ENCODE measurements at regions not wholly inside any gene's neighbourhood (a gene's known extent, or its start where the extent isn't known, plus 50 kb on each side); places are given as distances from the start of the nearest gene placed in this dataset.

DNA sequence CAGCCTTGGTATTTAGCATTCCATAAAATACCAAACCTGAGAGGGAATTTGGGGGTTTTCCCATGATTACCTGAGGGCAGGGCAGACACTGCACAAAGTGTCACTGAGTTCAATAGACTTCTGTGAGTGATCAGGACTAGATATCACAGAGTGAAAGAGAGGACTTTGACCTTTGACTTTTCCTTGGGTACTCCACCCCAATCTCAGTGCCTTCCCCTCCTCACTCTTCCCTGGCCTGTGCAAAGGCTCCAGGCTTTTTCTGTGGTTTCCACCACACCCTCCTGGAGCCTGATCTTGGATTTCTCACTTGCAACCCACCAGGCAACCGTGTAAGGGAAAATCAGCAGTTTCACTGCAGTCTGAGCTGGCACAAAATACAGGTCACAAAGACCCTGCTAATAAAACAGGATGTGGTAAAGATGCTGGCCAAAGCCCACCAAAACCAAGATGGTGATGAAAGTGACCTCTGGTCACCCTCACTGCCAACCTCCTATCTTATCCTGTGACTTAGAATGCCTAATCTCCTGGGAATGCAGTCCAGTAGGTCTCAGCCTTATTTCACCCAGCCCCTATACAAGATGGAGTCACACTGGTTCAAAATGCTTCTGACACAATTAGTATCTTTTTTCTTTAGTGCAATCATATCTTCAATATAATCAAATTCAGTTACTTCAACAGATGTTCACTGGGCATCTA is 64.0 kb downstream of the BOD1L2 start:
- no peak overlapping the region for H3K4me3 ChIP-seq (ENCODE audit: low read length)
- no peak for DNase-seq (ENCODE audit: low read depth)
- TF ChIP-seq, protein P1, sequence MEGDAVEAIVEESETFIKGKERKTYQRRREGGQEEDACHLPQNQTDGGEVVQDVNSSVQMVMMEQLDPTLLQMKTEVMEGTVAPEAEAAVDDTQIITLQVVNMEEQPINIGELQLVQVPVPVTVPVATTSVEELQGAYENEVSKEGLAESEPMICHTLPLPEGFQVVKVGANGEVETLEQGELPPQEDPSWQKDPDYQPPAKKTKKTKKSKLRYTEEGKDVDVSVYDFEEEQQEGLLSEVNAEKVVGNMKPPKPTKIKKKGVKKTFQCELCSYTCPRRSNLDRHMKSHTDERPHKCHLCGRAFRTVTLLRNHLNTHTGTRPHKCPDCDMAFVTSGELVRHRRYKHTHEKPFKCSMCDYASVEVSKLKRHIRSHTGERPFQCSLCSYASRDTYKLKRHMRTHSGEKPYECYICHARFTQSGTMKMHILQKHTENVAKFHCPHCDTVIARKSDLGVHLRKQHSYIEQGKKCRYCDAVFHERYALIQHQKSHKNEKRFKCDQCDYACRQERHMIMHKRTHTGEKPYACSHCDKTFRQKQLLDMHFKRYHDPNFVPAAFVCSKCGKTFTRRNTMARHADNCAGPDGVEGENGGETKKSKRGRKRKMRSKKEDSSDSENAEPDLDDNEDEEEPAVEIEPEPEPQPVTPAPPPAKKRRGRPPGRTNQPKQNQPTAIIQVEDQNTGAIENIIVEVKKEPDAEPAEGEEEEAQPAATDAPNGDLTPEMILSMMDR (IDR thresholded peaks at IDR 0.05; ENCODE audit: insufficient read depth, low read depth, low read length, missing control alignments): no peak

DNA sequence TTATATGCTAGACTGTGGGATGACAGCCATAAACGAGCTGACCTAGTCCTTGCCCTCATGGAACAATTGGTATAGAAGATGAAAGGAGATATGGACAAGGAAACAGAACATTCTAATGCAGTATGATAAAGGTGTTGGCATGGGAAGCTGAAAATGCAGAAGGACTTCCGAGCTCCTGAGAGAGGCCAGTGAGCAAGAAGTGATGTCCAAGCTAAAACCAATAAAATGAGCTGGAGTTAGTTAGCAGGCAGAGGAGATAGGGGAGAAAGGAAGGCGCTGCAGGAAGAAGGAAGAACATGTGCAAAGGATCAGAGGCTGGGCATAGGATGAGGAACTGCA is 64.5 kb downstream of the BOD1L2 start:
- TF ChIP-seq, protein P1 (IDR thresholded peaks at IDR 0.05; ENCODE audit: insufficient read depth, low read depth, low read length, missing control alignments): no peak
- no peak overlapping the region for H3K4me3 ChIP-seq (ENCODE audit: low read length)
- no peak for DNase-seq (ENCODE audit: low read depth)

DNA sequence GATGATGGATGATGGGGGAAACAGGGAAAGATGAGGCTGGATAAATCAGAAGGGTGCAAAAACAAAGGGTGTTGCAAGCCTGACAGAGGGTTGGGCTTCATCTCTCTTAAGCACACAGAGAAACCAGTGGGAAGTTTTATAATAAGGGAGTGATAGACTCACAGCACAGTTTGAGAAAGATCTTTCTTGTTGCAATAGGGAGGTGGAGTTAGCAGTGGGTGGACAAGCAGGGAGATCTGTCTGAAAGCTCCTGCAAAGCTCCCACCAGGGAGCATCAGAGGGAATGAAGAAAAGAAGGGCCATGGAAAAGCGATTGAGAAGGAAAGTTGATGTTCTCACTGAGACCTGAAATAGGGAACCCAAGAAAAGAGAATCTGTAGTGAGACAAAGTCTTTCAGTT is 64.9 kb downstream of the BOD1L2 start:
- no peak for DNase-seq (ENCODE audit: low read depth)
- TF ChIP-seq, protein P1 (IDR thresholded peaks at IDR 0.05; ENCODE audit: insufficient read depth, low read depth, low read length, missing control alignments): no peak
- no peak overlapping the region for H3K4me3 ChIP-seq (ENCODE audit: low read length)

DNA sequence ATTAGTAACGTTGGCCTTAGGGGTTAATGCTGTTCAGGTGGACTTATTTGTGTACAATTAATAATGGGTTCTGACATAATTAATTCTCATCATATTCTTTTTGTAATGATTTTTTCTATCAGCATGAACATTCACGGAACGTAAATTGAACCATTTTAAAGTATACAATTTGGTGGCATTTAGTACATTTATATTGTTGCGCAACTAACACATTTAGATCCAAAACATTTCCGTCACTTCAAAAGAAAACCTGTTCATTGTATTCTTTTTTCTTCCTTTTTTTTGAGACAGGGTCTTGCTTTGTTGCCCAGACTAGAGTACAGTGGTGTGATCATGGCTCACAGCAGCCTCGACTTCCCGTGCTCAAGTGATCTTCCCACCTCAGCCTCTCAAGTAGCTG is 65.8 kb downstream of the BOD1L2 start:
- TF ChIP-seq, protein P1 (IDR thresholded peaks at IDR 0.05; ENCODE audit: insufficient read depth, low read depth, low read length, missing control alignments): no peak
- no peak for DNase-seq (ENCODE audit: low read depth)
- H3K4me3 ChIP-seq (ENCODE audit: low read length): no peak overlapping the region

DNA sequence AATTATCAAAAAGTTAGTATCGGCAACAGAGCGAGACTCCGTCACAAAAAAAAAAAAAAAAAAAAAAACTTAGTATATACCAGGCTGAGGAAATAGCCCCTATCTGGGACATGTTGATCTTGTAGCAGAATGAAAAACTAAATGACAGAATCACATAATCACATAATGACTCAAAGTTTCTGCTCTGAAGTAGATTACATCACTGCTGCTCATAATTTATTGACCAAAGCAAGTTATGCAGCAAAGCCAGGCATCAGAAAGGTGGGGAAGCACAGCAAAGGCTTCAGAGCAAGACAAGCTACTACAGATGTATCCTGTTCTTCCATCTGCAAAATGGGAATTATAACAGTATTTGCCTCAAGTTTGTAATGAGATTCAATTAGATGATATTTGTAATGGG is 68.1 kb downstream of the BOD1L2 start:
- no peak overlapping the region for H3K4me3 ChIP-seq (ENCODE audit: low read length)
- DNase-seq (ENCODE audit: low read depth): peak; percentile 4
- TF ChIP-seq, protein P1 (IDR thresholded peaks at IDR 0.05; ENCODE audit: insufficient read depth, low read depth, low read length, missing control alignments): no peak

DNA sequence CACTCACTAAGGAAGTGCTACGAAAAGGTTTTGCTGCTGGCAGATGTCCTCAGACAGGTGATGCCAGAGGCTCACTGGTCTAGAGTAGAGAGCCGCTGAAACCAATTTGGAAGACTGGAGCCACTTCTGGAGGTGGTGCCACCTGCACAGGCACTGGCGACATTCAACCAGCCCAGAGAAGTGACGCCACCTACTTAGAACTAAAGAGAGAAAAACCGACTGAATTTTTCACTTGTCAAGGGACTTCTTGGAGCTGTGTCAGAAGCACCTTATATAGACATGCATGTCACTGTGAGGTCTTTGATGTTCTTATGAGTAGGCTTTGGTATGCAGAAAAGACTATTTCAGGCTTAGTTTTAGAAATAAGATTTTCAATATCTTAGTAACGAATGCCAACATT is 71.4 kb downstream of the BOD1L2 start:
- no peak overlapping the region for H3K4me3 ChIP-seq (ENCODE audit: low read length)
- TF ChIP-seq, protein P1 (IDR thresholded peaks at IDR 0.05; ENCODE audit: insufficient read depth, low read depth, low read length, missing control alignments): no peak
- DNase-seq (ENCODE audit: low read depth): no peak

DNA sequence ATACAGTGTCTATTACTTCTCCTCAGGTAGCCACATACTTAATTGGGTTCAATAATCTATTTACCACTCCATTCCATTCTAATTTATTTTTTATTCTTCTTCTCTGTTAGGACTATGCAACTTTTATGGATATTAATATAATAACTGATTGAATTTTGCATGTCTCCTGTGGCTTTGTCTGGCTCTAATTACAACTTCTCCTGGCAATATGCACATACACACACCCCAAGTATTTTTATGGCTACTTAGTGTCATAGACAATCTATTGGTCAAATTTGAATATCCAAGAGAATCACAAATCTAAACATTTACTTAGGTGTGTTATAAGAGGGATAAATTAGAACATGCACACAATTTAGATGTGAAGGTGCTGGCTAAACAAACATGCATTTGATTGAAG is 73.1 kb downstream of the BOD1L2 start:
- H3K4me3 ChIP-seq (ENCODE audit: low read length): no peak overlapping the region
- TF ChIP-seq, protein P1 (IDR thresholded peaks at IDR 0.05; ENCODE audit: insufficient read depth, low read depth, low read length, missing control alignments): no peak
- no peak for DNase-seq (ENCODE audit: low read depth)
